Fibroblast of upper back skin (primary cell): ENCODE measurements at regions not wholly inside any gene's neighbourhood (a gene's known extent, or its start where the extent isn't known, plus 50 kb on each side); places are given as distances from the start of the nearest gene placed in this dataset.
A peak's percentile ranks its signal among the peaks of the same experiment; 100 is the strongest.

Experiments used
- DNase-seq: peaks from one replicate; pipeline ENCODE4 v3.0.0-alpha.2; 2013

- DNase-seq = no peak
Measured at GRCh38 chr3:101172516-101172915, 147.9 kb downstream of the IMPG2 start.

- DNase-seq = no peak
Measured at GRCh38 chr3:101171681-101172191, 148.6 kb downstream of the IMPG2 start.

- no peak for DNase-seq
Measured at GRCh38 chr3:101170806-101171558, 149.4 kb downstream of the IMPG2 start.

- DNase-seq = no peak
Measured at GRCh38 chr3:101170062-101170771, 150.2 kb downstream of the IMPG2 start.

GRCh38 chr3:101169516-101169915 lies 150.9 kb downstream of the IMPG2 start:
- DNase-seq = no peak

GRCh38 chr3:101167376-101167775 lies 153.0 kb downstream of the IMPG2 start:
- no peak for DNase-seq

GRCh38 chr3:101166150-101166549 lies 154.2 kb downstream of the IMPG2 start:
- no peak for DNase-seq

GRCh38 chr3:101163554-101163953 lies 156.8 kb downstream of the IMPG2 start:
- peak; percentile 34 for DNase-seq

GRCh38 chr3:101159478-101159877 lies 160.9 kb downstream of the IMPG2 start:
- DNase-seq = no peak

- DNase-seq = no peak
Measured at GRCh38 chr3:101158374-101158773, 162.0 kb downstream of the IMPG2 start.

GRCh38 chr3:101156787-101157345 lies 163.5 kb downstream of the IMPG2 start:
- DNase-seq = no peak

- DNase-seq = no peak
Measured at GRCh38 chr3:101155825-101156224, 162.6 kb upstream of the ABI3BP start.

GRCh38 chr3:101154401-101154800 lies 161.2 kb upstream of the ABI3BP start:
- no peak for DNase-seq

- no peak for DNase-seq
Measured at GRCh38 chr3:101151286-101151913, 158.2 kb upstream of the ABI3BP start.

GRCh38 chr3:101150504-101150903 lies 157.3 kb upstream of the ABI3BP start:
- no peak for DNase-seq

GRCh38 chr3:101149707-101150106 lies 156.5 kb upstream of the ABI3BP start:
- no peak for DNase-seq

GRCh38 chr3:101149251-101149650 lies 156.0 kb upstream of the ABI3BP start:
- DNase-seq = no peak

- no peak for DNase-seq
Measured at GRCh38 chr3:101148001-101148400, 154.8 kb upstream of the ABI3BP start.

- peak; percentile 22 for DNase-seq
Measured at GRCh38 chr3:101146946-101147345, 153.7 kb upstream of the ABI3BP start.

- no peak for DNase-seq
Measured at GRCh38 chr3:101144105-101144504, 150.9 kb upstream of the ABI3BP start.

GRCh38 chr3:101143012-101143411 lies 149.8 kb upstream of the ABI3BP start:
- no peak for DNase-seq

GRCh38 chr3:101142160-101142559 lies 148.9 kb upstream of the ABI3BP start:
- DNase-seq = no peak

- DNase-seq = no peak
Measured at GRCh38 chr3:101141135-101141534, 147.9 kb upstream of the ABI3BP start.
